Activated naive CD8-positive, alpha-beta T cell treated with anti-CD3 and anti-CD28 coated beads for 36 hours (primary cell): ENCODE measurements at regions not wholly inside any gene's neighbourhood (a gene's known extent, or its start where the extent isn't known, plus 50 kb on each side); places are given as distances from the start of the nearest gene placed in this dataset.
A peak's percentile ranks its signal among the peaks of the same experiment; 100 is the strongest.
"Not testable (repeated sequence)": the region's sequence is repeated elsewhere in the genome, so short reads cannot be mapped to it uniquely, and the experiment has no call there.

Experiments
- DNase-seq: peaks from one replicate; pipeline ENCODE4 v3.0.0; 2021
- H3K27ac Mint-ChIP-seq: one replicate; pipeline ENCODE4 v1.8.0; 2022; ENCODE audit warnings: mild to moderate bottlenecking, moderate library complexity, mixed read lengths
- H3K27me3 Mint-ChIP-seq: one replicate; pipeline ENCODE4 v1.8.0; 2022; ENCODE audit warnings: mild to moderate bottlenecking, mixed read lengths
- H3K36me3 Mint-ChIP-seq: one replicate; pipeline ENCODE4 v1.8.0; 2021; ENCODE audit warnings: mild to moderate bottlenecking, mixed read lengths
- H3K4me1 Mint-ChIP-seq: one replicate; pipeline ENCODE4 v1.8.0; 2021; ENCODE audit warnings: mixed read lengths
- H3K4me3 Mint-ChIP-seq: one replicate; pipeline ENCODE4 v1.8.0; 2022; ENCODE audit warnings: mild to moderate bottlenecking, moderate library complexity, mixed read lengths
- H3K9me3 Mint-ChIP-seq: one replicate; pipeline ENCODE4 v1.8.0; 2022; ENCODE audit warnings: mixed read lengths

DNA sequence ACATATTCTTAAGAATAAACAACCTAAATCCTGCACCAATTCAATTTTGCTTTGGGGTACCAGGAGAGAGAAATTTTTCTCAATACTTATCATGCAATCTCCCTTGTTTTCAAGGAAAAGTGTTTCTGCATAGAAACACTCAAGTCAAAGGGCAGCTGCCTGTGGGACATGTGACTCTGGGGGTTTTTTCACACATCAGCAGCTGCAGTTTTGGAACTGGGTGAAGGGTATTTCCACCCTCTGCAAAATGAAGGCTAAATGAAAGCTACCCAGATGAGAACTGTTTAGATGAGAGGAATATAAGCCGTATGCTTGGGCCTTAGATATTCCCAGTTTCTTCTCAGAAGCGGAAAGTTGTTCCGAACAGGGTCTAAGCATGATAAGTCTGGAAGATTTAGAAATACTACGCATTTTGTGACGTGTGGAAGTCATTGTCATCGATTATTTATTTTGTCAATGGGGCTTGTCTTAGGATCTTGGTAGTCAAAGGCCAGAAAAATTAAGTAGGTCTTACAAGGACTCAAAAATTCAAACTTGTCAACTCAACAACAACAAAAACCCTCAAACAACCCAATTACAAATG lies 64.3 kb upstream of the BOD1 start:
- peaks cover under 1% of the 10 kb centered on the region for H3K9me3 Mint-ChIP-seq
- H3K27me3 Mint-ChIP-seq, result no peaks in the 10 kb centered on the region
- H3K4me3 Mint-ChIP-seq, result no peak overlapping the region
- no peak for DNase-seq
- H3K27ac Mint-ChIP-seq, result no peak overlapping the region
- no peaks in the 10 kb centered on the region for H3K4me1 Mint-ChIP-seq
- H3K36me3 Mint-ChIP-seq, result no peaks in the 10 kb centered on the region

DNA sequence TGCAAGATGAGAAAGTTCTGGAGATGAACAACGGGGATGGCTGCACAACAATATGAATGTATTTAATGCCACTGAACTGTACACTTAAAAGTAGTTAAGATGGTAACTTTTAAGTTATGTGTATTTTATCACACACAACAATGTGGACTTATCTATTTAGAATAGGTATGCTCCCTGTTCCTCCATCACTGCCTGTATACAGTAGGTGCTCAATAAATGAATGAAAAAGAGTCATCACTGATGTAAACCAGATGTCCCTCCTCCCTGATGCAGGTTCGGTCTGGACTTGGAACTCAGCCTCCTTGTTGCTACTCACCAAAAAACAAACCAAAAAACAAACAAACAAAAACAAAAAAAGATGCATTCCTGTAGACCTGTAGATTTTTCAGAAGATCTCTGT lies 65.9 kb upstream of the BOD1 start:
- Mint-ChIP-seq H3K36me3 (no peaks in the 10 kb centered on the region), H3K27me3 (no peaks in the 10 kb centered on the region)

DNA sequence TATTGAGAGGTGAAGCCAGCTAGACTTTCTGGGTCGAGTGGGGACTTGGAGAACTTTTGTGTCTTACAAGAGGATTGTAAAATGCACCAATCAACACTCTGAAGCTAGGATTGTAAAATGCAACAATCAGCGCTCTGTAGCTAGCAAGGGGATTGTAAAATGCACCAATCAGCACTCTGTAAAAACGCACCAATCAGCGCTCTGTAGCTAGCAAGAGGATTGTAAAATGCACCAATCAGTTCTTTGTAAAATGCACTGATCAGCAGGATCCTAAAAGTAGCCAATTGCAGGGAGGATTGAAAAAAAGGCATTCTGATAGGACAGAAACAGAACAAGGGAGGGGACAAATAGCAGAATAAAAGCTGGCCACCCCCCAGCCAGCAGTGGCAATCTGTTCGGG lies 68.1 kb upstream of the BOD1 start:
- H3K4me3 Mint-ChIP-seq, H3K4me1 Mint-ChIP-seq, H3K9me3 Mint-ChIP-seq, DNase-seq, H3K36me3 Mint-ChIP-seq, H3K27me3 Mint-ChIP-seq, H3K27ac Mint-ChIP-seq: not testable (repeated sequence)

More for the DNA sequence above, 65.9 kb upstream of the BOD1 start:
- no peak for DNase-seq
- no peak overlapping the region for H3K4me3 Mint-ChIP-seq
- no peaks in the 10 kb centered on the region for H3K9me3 Mint-ChIP-seq
- H3K27ac Mint-ChIP-seq, result no peak overlapping the region
- H3K4me1 Mint-ChIP-seq, result no peaks in the 10 kb centered on the region

- H3K4me1 Mint-ChIP-seq, result peaks cover 1% of the 10 kb centered on the region
- H3K36me3 Mint-ChIP-seq, result no peaks in the 10 kb centered on the region
- DNase-seq, result no peak
- no peaks in the 10 kb centered on the region for H3K27me3 Mint-ChIP-seq
- H3K4me3 Mint-ChIP-seq, result no peak overlapping the region
- no peak overlapping the region for H3K27ac Mint-ChIP-seq
- no peaks in the 10 kb centered on the region for H3K9me3 Mint-ChIP-seq
Observed at GRCh38 chr5:173686950-173687349, 70.5 kb upstream of the BOD1 start.

GRCh38 chr5:173688703-173689102 lies 72.3 kb upstream of the BOD1 start:
- no peaks in the 10 kb centered on the region for H3K27me3 Mint-ChIP-seq
- H3K36me3 Mint-ChIP-seq, result no peaks in the 10 kb centered on the region
- no peaks in the 10 kb centered on the region for H3K9me3 Mint-ChIP-seq
- H3K4me1 Mint-ChIP-seq, result peaks cover 1% of the 10 kb centered on the region
- H3K4me3 Mint-ChIP-seq, result no peak overlapping the region
- DNase-seq, result no peak
- H3K27ac Mint-ChIP-seq, result no peak overlapping the region

- Mint-ChIP-seq H3K27me3 (no peaks in the 10 kb centered on the region), H3K27ac (no peak overlapping the region), H3K36me3 (no peaks in the 10 kb centered on the region), H3K4me3 (no peak overlapping the region), H3K9me3 (no peaks in the 10 kb centered on the region), H3K4me1 (peaks cover 1% of the 10 kb centered on the region)
- DNase-seq, result no peak
Observed at GRCh38 chr5:173689171-173689736, 72.8 kb upstream of the BOD1 start.

GRCh38 chr5:173689737-173690360 lies 73.4 kb upstream of the BOD1 start:
- H3K4me1 Mint-ChIP-seq, result peaks cover 1% of the 10 kb centered on the region
- H3K36me3 Mint-ChIP-seq, result no peaks in the 10 kb centered on the region
- H3K27ac Mint-ChIP-seq, result no peak overlapping the region
- H3K27me3 Mint-ChIP-seq, result no peaks in the 10 kb centered on the region
- no peak for DNase-seq
- H3K9me3 Mint-ChIP-seq, result no peaks in the 10 kb centered on the region
- H3K4me3 Mint-ChIP-seq, result no peak overlapping the region

- peaks cover 1% of the 10 kb centered on the region for H3K4me1 Mint-ChIP-seq
Observed at GRCh38 chr5:173691931-173692330, 75.5 kb upstream of the BOD1 start.

GRCh38 chr5:173693670-173694069 lies 77.2 kb upstream of the BOD1 start:
- no peaks in the 10 kb centered on the region for H3K9me3 Mint-ChIP-seq
- H3K36me3 Mint-ChIP-seq, result no peaks in the 10 kb centered on the region
- H3K4me1 Mint-ChIP-seq, result peaks cover 10% of the 10 kb centered on the region
- DNase-seq, result no peak
- H3K27ac Mint-ChIP-seq, result no peak overlapping the region
- H3K27me3 Mint-ChIP-seq, result no peaks in the 10 kb centered on the region
- H3K4me3 Mint-ChIP-seq, result no peak overlapping the region

More at GRCh38 chr5:173691931-173692330, 75.5 kb upstream of the BOD1 start:
- Mint-ChIP-seq H3K9me3 (no peaks in the 10 kb centered on the region), H3K4me3 (no peak overlapping the region), H3K27ac (no peak overlapping the region), H3K27me3 (no peaks in the 10 kb centered on the region), H3K36me3 (no peaks in the 10 kb centered on the region)
- DNase-seq, result no peak

DNA sequence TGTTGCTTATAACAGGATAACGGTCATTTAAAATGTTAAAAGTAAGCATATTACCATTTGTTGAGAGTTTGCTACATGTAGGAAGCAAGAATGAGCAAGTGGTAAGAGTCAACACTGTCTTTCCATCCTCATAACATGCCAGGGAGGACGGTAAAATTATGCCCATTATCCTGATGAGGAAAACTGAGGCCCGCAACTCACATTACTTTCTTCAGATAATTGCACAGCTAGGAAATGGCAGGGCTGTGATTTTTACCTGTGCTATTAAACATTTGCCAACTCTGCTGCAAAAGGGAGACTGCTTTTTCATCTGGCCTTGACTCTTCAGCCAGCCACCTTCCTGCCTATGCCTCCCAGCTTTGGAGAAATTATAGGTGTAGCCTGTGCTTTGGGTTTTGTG lies 79.8 kb upstream of the BOD1 start:
- H3K27me3 Mint-ChIP-seq, result no peaks in the 10 kb centered on the region
- no peaks in the 10 kb centered on the region for H3K9me3 Mint-ChIP-seq
- H3K4me3 Mint-ChIP-seq, result no peak overlapping the region
- peaks cover 12% of the 10 kb centered on the region for H3K4me1 Mint-ChIP-seq
- DNase-seq, result no peak
- no peak overlapping the region for H3K27ac Mint-ChIP-seq
- no peaks in the 10 kb centered on the region for H3K36me3 Mint-ChIP-seq

DNA sequence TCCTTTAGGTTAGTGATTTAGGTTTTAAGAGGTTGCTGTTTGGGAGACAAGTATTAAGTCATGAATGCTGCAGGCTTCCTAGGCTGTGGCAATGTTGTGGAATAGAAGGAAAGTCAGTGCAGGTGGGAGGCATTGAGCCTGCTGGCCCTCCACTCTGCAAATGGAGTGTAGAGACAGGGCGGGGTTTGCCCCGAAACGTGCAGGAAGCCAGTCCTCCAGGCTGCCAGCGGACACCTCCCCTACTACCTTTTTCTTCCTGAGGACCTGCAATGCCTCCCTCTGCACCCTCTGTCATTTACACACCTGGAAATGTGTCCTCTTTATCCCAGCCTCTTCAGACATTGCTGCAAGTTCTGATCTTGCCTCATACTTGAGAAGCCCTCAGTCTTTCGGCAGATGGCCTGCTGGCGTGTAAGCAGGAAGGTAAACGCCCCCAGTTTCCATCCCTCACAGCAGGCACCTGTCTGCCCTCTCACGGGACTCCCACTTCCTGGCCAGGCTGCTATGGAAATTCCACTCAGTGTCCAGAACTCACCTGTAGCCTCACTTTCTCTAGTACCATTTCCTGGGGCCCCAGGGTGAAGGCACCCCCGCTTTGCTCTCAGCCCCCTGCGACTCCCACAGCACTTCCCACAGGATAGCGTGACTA lies 81.6 kb upstream of the BOD1 start:
- no peaks in the 10 kb centered on the region for H3K36me3 Mint-ChIP-seq
- no peak overlapping the region for H3K4me3 Mint-ChIP-seq
- peak; percentile 3 for DNase-seq
- H3K27ac Mint-ChIP-seq, result no peak overlapping the region
- peaks cover 12% of the 10 kb centered on the region for H3K4me1 Mint-ChIP-seq
- H3K9me3 Mint-ChIP-seq, result no peaks in the 10 kb centered on the region
- no peaks in the 10 kb centered on the region for H3K27me3 Mint-ChIP-seq

GRCh38 chr5:173699966-173700365 lies 83.5 kb upstream of the BOD1 start:
- H3K27ac Mint-ChIP-seq, result no peak overlapping the region
- peaks cover 12% of the 10 kb centered on the region for H3K4me1 Mint-ChIP-seq
- H3K4me3 Mint-ChIP-seq, result no peak overlapping the region
- DNase-seq, result no peak
- no peaks in the 10 kb centered on the region for H3K9me3 Mint-ChIP-seq
- no peaks in the 10 kb centered on the region for H3K27me3 Mint-ChIP-seq
- H3K36me3 Mint-ChIP-seq, result no peaks in the 10 kb centered on the region

- no peak for DNase-seq
- Mint-ChIP-seq H3K4me1 (peaks cover 5% of the 10 kb centered on the region), H3K27me3 (no peaks in the 10 kb centered on the region), H3K9me3 (no peaks in the 10 kb centered on the region), H3K4me3 (no peak overlapping the region), H3K27ac (no peak overlapping the region), H3K36me3 (no peaks in the 10 kb centered on the region)
Observed at GRCh38 chr5:173703466-173703865, 87.0 kb upstream of the BOD1 start.

DNA sequence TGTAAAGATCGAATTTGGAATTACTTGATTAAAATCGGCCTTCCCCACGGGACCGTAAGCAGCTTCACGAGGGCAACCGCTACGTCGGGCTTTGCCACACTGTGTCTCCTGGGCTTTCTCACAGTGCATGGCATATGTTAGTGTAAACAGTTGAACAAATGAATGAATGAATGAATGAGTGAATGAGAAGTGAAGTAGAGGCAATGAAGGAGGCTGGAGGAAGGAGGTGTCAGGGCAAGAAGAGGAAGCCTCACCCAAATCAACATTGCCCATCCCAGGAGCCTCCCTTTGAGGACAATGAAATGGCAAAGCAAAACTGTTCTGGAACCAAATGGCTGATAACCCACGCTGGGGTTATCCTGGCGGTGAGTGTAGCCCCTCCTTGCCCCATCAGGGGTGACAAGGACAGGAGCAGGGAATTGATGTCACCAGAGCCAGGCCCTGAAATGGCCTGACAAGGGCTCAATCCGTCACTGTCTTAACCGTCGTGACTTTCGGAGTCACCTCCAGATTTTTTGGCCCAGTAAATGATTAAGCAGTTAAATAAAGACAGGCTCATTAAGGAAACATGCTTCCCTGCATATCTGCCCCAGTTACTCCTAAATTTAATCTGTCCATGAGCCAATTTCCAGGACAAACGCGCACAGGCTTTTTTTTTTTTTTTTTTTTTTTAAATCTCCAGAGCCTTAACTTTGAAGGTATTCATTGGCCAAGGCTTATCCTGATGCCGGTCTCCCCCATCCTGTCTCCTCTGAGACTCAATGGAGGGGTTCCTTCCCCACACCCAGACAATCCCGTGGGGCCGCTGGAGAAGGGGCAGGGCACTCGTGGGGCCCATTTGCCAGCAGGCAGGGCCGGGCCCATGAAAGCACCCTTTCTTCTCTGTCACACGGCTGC lies 88.4 kb upstream of the BOD1 start:
- Mint-ChIP-seq H3K36me3 (no peaks in the 10 kb centered on the region), H3K4me1 (no peaks in the 10 kb centered on the region), H3K27me3 (no peaks in the 10 kb centered on the region), H3K9me3 (no peaks in the 10 kb centered on the region), H3K27ac (no peak overlapping the region), H3K4me3 (no peak overlapping the region)
- no peak for DNase-seq

- H3K27ac Mint-ChIP-seq, result no peak overlapping the region
- H3K36me3 Mint-ChIP-seq, result no peaks in the 10 kb centered on the region
- no peaks in the 10 kb centered on the region for H3K4me1 Mint-ChIP-seq
- DNase-seq, result no peak
- no peaks in the 10 kb centered on the region for H3K9me3 Mint-ChIP-seq
- H3K4me3 Mint-ChIP-seq, result no peak overlapping the region
- H3K27me3 Mint-ChIP-seq, result no peaks in the 10 kb centered on the region
Observed at GRCh38 chr5:173705512-173706044, 89.1 kb upstream of the BOD1 start.
